ENCODE measurements at regions not wholly inside any gene's neighbourhood (a gene's known extent, or its start where the extent isn't known, plus 50 kb on each side); places are given as distances from the start of the nearest gene placed in this dataset.
A peak's percentile ranks its signal among the peaks of the same experiment; 100 is the strongest.

DNA sequence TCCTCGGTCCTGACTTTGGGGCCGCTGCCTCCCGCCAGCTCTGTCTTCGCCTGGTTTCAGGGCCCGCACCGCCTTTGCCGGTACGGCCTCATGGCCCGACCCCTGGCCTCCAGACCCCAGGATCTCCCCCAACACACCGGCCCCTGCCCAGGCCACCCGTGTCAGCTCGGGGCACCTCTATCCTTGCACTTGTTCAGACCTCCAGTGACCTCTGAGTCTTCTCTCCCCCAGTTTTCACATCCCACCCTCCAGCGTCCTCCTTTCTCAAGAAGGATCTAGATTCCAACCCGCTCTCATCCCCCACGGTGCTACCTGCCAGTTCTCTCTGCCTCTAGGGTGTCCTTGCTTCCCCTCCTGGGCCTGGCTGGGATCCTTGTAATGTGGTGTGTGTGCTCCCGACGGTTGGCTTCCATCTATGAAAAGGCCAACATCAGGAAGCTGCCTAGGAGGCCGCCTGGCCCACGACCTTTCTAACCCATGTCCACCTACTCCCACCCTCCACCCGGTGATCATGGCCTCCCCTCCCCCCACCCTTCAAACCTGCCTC is 61.1 kb downstream of the SPATA31C2 start:
- DNase-seq (ENCODE audit: low spot score) = no peak

DNA sequence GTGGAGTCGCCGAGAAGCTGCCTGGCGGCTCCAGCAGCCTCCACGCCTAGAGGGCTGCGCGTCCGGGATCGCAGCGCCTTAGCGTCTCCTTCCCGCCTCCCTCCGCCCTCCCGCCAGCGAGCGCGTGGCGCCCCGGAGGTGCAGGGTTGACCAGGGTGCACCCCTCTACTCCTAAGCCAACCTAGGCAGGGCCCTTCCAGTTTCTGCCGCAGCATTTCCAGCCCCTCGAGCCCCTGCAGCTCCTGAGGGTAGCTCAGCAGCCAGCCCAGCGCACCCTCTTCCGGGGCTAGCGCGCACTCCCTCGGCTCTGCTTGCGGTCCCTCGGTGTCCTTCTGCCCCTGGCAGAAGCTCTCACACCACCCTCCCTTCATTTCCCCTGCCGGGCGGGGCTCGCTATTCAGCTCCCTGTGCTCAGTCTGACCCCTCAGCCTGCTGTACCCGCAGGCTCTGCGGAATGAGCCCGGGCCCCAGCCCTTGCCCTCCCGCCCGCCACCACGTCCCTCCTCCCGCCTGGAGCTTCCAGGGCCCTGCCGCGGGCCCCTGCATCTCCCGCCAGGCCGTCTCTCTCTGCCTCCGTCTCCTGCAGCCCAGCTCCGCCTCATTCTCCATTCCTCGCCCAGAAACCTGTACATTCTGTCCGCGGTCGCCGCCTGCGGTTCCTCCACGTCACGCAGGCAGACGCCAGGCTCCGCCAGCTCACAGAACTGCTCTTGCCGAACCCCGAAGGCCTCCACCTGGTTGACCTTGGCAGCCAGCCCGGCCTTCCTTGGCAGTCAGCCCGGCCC is 61.8 kb downstream of the SPATA31C2 start:
- DNase-seq (ENCODE audit: low spot score) = peak; percentile 31

DNA sequence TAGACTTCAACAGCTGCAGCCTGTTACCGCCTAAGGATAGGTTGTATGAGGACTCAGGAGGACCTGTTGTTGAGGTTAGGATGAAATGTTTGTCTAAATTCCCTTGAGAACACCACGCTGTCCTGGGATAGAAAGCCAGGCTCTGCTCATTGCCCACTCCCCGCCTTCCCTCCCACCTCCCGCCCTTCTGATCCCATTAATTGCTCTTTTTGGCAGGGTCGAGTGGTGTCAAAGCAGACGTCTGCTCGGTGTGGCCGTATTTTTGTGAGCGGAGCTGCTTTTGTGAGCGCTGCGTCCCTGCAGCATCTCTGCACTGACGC is 62.3 kb downstream of the SPATA31C2 start:
- no peak for DNase-seq (ENCODE audit: low spot score)

DNA sequence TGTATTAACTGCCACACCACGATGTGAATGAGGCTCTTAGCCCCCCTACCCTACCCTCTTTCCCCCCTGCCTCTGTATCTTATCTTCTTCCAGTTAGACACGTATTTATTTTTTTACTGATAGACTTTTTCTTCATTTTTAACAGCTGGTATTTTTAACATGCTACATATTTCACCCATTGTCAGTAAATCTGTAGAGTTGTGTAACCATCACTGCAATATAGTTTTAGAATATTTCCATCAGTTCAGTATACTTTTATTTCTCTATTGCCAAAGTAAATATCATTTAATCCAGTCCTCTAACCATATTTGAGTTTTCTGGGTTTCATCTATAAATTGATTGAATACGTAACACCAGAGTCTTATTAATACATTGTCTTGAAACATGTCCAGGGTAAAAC is 62.8 kb downstream of the SPATA31C2 start:
- no peak for DNase-seq (ENCODE audit: low spot score)

DNA sequence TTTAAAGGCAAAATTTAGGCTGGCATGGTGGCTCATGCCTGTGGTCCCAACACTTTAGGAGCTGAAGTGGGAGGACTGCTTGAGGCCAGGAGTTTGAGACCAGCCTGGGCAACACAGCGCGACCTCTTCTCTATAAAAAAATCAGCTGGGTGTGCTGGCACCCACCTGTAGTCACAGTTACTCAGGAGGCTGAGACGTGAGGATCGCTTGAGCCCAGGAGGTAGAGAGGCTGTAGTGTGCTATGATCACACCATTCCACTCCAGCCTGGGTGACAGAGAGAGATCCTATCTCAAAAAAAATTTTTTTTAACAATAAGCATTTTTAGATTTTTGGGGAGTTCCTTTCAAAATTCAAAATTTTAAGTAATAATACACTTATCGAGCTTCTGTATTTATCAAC is 63.3 kb downstream of the SPATA31C2 start:
- no peak for DNase-seq (ENCODE audit: low spot score)

DNA sequence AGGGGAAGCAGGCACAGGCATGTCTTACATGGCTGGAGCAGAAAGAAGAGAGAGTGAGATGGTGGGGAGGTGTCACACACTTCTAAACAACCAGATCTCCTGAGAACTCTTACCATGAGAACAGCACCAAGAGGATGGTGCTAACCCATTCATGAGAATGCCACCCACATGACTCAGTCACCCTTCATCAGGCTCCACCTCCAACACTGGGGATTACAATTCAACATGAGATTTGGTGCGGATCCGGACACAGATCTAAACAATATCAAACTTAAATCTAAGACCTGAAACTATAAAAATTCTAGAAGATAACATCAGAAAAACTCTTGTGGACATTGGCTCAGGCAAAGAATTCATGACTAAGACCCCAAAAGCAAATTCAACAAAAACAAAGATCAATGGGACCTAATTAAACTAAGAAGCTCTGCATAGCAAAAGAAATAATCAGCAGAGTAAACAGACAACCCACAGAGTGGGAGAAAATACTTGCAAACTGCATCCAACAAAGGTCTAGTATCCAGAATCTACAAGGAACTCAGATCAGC is 65.4 kb downstream of the SPATA31C2 start:
- no peak for DNase-seq (ENCODE audit: low spot score)

DNA sequence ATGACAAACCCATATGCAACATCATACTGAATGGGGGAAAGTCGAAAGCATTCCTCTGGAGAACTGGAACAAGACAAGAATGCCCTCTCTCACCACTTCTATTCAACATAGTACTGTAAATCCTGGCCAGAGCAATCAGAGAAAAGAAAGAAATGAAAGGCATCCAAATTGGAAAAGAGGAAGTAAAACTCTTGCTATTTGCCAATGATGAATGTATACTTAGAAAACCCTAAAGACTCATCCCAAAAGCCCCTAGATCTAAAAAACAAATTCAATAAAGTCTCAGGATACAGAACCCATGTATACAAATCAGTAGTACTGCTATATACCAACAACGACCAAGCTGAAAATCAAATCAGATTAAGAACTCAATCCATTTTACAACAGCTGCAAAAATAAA is 66.9 kb downstream of the SPATA31C2 start:
- no peak for DNase-seq (ENCODE audit: low spot score)

DNA sequence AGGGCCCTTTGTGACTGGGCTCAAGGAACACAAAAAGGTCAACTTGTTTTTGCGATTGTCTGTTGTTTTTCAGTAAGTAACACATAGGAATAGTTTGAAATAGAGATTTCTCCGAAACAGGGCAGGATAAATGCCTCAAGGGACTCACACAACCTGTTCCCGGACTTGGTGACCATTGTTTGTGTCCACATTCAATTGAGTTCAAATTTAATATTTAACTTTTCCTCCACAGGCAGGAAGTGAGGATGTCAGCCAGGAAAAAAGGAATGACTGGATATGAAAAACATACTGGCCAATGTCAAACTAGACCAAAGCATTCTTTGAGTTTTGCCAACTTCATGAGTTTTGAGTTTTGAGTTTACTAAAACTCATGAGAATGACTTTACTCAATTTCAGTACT is 72.7 kb downstream of the SPATA31C2 start:
- DNase-seq (ENCODE audit: low spot score) = no peak

DNA sequence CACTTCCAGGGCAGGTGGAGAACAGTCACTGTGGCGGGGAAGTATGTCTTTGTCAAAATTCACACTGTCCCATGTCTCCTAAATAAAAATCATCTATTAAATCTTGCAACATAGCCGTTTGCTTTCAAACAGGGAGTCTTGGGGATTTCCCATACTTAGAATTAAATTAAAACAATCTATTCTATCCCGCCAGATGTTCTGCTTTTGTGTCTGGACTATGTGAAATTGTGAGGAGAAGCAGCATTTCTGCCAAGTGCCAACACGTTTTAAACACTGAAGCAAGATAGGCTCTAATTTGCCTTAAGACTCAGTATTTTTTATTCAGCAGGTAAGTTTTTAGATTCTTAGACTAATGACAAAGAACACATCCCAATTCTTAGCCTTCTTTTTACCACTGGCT is 73.7 kb downstream of the SPATA31C2 start:
- no peak for DNase-seq (ENCODE audit: low spot score)

DNA sequence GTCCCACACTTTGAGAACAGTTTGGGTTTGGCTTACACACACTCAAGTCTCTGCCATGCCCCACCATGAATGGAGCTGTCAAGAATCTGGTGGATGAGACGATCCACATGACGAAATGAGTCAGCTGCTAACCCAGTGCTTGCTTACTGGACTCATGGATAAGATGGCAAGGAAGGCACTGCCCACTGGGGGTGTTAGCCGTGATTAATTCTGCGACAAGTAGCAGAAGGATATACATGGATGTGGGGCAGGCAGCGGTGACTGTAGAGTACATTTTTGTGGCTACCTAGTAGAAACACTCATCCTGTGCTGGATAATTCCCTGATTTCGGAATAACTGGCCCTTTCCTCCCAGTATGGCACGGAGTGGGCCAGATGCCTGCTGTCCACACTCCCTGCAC is 77.5 kb downstream of the SPATA31C2 start:
- no peak for DNase-seq (ENCODE audit: low spot score)

DNA sequence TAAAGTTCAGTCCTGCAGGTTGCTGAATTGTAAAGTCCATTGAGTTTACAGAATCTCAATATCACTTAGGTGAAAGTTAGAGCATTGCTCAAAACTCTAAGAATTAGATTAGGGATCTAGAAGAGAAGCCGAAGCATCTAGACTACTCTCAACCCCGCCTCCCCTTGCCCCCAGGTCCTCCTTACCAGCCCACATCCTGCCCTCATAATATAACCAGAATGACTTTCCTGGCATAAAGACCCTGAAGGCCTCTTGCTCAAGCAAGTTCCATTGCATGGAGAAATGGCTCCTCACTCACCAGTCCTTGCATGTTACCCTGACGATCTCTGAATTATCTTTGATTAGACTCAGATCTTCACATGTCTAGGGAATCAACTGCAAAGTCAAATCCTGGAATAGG is 78.8 kb downstream of the SPATA31C2 start:
- no peak for DNase-seq (ENCODE audit: low spot score)

DNA sequence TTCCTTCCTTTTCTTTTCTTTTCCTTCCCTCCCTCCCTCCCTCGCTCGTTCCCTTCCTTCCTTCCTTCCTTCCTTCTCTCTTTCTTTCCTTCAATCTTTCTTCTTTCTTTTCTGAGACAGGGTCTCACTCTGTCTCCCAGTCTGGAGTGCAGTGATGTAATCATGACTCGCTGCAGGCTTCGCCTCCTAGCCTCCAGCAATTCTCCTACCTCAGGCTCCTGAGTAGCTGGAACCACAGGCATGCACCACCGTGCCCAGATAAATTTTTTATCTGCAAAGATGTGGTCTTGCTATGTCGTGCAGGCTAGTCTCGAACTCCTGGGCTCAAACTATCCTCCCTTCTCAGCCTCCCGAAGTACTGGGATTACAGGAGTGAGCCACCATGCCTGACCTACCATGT is 81.4 kb downstream of the SPATA31C2 start:
- no peak for DNase-seq (ENCODE audit: low spot score)

DNA sequence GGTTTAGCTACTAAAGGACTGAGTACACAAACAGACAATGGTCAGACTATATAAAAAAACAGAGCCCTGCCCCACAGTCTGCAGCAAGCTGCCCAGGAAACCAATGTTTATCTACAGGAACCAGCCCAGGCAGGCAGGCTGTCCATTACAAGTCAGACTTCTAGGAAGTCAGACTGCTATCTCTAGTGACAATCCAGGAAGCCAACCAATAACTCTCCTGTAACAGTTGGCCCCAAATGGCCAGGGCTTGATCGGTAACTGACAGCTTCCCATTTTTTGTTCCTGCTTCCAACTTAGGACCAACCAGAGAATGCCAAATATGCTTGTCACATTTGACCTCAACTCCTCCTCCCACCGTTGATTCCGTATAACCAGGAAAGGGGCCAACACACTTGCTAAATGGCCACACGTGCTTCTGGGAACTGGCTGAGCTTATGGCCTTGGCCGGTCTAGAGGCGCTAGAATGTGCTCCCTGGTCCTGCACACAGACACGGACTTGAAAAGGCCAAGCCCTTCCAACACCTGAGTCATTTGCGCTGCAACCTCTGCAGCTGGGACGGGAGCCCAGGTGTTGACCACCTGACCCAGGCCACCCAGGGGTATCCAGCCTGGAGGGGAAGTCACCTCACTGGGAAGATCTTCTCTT is 79.6 kb upstream of the CDK20 start:
- DNase-seq (ENCODE audit: low spot score) = no peak

DNA sequence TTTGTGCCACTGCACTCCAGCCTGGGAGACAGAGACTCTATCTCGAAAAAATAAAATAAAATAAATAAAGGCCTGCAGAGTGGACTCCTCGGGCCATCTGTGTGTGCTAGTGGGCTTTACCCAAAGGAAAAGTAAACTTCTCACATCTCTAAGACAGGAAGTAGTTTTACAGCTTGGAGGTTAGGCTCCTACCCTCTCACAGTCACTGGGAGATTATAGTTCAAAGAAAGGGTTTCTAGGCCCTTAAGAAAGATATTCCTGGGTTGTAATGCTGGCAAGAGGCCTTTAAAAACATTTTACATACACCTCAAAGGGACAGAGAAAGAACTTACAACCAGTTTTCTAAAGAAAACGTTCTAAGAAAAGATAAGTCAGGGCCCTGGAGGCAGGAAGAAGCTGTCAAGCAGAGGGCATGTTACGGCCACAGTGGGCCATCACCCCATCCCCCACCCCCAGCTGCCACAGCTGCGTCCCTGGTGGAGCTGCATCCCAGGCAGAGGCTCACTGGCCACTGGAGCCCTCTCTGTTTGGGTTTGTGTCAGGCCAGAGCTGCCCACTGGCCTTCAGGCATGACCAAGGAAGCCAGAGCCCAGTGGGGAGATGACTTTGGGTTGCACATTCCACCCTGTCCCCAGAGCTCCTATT is 78.1 kb upstream of the CDK20 start:
- DNase-seq (ENCODE audit: low spot score) = no peak

DNA sequence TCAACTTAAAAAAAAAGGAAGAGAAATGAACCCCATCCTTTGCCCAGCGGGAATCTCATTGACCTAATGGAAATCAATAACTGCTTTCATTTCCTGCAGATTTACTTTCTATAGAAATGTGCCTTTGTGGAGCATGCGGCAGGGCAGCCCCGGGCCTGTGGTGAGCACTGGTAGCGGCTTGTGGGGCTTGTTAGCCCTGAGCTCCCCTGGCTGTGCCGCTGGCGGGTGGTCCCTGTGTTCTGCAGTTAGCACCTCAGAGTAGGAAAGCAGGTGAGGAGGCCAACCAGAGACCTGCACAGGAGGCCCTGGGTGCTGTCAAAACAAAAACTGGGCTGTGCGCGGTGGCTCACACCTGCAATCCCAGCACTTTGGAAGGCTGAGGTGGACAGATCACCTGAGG is 76.8 kb upstream of the CDK20 start:
- DNase-seq (ENCODE audit: low spot score) = no peak

DNA sequence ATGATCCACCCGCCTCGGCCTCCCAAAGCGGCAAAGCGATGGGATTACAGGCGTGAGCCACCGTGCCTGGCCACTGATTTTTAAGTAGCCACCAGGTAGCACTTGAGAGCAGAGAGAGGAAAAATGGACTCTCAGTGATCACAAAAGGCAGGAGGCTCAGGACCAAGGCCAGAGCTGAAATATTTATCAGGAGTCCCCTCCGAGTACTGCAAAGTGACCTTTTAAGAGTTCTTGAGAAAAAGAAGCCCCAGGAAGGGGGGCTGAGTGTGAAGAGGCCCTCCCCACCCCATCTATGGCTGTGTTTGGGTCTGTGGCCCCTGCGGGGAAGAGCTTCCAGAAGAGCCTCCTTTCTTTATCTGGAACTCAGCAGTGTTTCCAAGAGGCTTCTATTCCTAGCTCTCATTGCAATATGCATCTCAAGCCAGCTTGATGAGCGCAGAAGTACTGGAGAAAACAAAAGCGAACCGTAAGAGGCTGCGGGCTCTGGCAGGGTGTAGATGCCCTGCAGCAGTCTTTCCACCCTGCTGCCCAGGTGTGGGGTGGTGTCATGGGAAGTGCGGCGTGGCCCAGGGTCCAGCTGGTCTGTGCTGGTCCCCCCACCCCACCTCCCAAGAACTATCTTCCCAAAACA is 75.5 kb upstream of the CDK20 start:
- DNase-seq (ENCODE audit: low spot score) = no peak

DNA sequence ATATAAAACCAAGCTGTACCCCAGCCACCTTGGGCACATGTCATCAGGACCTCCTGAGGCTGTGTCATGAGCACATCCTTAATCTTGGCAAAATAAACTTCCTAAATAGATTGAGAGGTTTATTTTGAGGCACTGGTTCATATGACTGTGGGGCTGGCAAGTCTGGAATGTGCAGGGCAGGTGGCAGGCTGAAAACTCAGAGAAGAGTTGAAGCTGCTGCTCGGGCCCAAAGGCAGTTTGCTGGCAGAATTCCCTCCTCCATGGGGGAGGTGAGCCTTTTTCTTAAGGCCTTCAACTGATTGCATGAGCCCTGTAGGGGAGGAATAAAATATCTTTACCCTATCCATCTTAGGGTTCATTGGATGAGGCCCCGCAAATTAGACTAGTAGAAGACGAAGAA is 72.2 kb upstream of the CDK20 start:
- DNase-seq (ENCODE audit: low spot score) = no peak

DNA sequence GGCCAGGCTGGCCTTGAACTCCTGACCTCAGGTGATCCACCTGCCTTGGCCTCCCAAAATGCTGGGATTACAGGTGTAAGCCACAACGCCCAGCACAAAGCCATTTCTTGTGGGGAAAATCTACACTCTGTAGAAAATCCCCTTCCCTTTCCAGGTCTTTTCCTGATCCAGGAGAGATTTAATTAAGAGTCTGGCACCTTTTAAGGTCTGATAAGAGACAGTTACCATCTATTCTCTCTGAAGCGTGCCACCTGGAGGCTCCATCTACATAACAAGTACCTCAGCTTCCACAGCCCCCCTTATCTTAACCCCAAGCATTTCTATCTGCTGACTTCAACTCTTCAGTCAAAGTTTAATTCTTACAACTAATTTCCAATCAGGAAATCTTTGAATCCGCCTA is 71.4 kb upstream of the CDK20 start:
- no peak for DNase-seq (ENCODE audit: low spot score)

DNA sequence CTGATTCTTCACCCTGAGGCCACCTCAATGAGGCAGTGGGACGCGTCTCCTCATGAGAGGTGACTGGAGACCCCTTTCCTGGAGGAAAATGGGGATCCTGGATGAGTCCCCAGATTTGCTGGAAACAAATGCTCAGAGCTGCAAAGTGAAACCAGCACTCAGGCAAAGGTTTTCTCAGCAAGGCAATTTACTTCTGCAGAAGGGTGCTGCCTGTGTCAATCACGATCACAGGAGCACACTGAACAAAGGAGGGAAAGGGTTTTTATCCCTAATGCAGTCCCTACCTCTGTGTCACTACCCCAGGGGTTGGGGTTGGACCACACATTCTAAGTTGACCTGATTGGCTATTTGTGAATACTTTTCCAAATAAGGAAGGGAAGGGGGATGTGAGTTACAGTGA is 69.9 kb upstream of the CDK20 start:
- DNase-seq (ENCODE audit: low spot score) = no peak

DNA sequence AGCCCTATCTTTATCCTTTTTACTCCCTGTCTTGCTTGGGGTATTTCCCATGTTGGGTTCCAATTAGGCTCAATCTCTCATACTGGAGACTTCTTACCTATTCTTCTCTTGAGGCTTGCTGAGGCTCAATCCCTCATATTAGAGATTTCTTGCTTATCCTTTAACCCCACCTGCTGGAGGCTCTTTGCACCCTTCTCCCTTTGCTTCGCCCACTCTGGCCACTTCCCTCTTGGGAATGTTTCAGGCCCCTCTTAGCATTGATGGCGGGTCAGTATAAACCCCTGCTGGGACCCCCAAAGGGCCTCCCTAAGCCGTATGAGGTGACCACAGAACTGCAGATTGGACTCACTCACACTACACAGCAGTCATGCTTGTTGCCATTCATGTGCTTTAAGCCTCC is 69.3 kb upstream of the CDK20 start:
- no peak for DNase-seq (ENCODE audit: low spot score)

DNA sequence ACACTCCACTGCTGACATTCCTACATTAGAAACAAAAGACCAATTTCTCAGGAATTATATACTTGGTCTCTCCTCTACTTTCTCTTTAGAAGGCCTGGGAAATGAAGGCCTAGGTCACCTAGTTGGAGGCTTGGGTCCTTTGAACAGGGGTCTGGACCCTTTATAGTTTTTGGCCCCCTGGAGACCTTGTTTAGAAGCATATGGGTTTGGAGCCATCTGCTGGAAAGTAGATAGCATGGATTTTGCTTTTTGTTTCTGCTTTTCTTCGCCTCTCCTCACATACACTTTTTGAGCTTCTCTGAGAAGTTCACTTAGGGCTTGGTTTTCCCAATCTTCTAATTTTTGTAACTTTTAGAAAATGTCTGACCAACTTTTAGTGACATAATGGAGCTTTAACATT is 67.1 kb upstream of the CDK20 start:
- no peak for DNase-seq (ENCODE audit: low spot score)

DNA sequence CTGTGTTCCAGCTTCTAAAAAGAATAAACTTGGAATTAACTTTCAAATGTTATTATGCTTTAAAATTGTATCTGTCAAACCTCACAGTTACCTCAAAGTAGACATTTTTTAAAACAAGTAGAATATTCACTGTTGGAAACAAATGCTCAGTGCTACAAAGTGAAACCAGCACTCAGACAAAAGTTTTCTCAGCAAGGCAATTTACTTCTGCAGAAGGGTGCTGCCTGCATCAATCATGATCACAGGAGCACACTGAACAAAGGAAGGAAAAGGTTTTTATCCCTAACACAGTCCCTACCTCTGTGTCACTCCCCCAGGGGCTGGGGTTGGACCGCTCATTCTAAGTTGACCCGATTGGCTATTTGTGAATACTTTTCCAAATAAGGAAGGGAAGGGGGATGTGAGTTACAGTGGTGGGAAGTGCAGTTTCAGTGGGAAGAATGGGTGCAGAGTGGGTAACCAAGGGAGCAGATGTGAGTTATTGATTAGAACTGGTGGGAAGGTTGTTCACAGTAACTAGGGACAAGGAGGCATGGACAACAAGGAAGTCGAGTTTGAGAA is 63.0 kb upstream of the CDK20 start:
- no peak for DNase-seq (ENCODE audit: low spot score)
